ENCODE measurements at regions not wholly inside any gene's neighbourhood (a gene's known extent, or its start where the extent isn't known, plus 50 kb on each side); places are given as distances from the start of the nearest gene placed in this dataset.
"Not testable (repeated sequence)": the region's sequence is repeated elsewhere in the genome, so short reads cannot be mapped to it uniquely, and the experiment has no call there.

DNA sequence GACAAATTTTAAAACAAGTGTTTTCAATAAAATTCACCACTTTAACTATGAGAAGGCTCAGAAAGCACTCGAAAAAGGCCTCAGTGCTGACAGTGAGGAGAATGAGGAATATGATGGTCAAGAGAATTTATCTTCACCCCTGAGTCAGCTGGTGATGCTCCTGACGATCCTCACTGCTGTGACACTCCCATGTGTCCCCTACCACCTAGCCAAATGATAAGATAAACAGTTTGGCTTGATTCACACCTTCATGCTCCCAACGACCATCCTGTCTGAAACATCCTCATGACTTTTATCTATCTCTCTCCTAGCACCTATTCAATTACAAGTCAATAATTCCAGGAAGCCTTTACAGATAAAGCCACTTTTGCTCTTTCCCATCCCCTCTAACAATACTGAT is 66.0 kb upstream of the PDPR start:
- H3K4me1 ChIP-seq; H3K9me3 ChIP-seq; H3K27me3 ChIP-seq; H3K36me3 ChIP-seq; DNase-seq; H3K4me3 ChIP-seq; H3K27ac ChIP-seq; intact Hi-C loops (cut with DNase I; ENCODE audit: low total_unique reads): not testable (repeated sequence)
- 59 to 69% (median 63%) methylated on average over 3 of the region's 3 CpGs for WGBS, 5 donors

- H3K4me3 ChIP-seq; DNase-seq; H3K27me3 ChIP-seq; intact Hi-C loops (cut with DNase I; ENCODE audit: low total_unique reads); H3K36me3 ChIP-seq; H3K9me3 ChIP-seq: not testable (repeated sequence)
- 11 to 13% methylated on average over 1 of the region's 2 CpGs; no CpG with 5 or more reads in 3 of the 5 donors for WGBS, 5 donors
- Histone ChIP-seq H3K4me1 (peaks cover 17 to 70% (median 29%) of the 10 kb centered on the region in 4 donors), H3K27ac (peak overlapping the region in 3 of 5 donors; percentile 39 to 46 (median 41))
Observed at GRCh38 chr16:70058056-70058455, 56.1 kb upstream of the PDPR start.

- peak overlapping the region in 2 of 5 donors; percentile 34 to 35 for H3K27ac ChIP-seq
- H3K4me3 ChIP-seq; H3K36me3 ChIP-seq; DNase-seq; intact Hi-C loops (cut with DNase I; ENCODE audit: low total_unique reads); H3K9me3 ChIP-seq; H3K27me3 ChIP-seq: not testable (repeated sequence)
- WGBS, 5 donors, result 33 to 49% (median 42%) methylated on average over 3 of the region's 3 CpGs
- H3K4me1 ChIP-seq, result peaks cover 17 to 75% (median 35%) of the 10 kb centered on the region in 4 donors
Observed at GRCh38 chr16:70059429-70059828, 54.7 kb upstream of the PDPR start.

DNA sequence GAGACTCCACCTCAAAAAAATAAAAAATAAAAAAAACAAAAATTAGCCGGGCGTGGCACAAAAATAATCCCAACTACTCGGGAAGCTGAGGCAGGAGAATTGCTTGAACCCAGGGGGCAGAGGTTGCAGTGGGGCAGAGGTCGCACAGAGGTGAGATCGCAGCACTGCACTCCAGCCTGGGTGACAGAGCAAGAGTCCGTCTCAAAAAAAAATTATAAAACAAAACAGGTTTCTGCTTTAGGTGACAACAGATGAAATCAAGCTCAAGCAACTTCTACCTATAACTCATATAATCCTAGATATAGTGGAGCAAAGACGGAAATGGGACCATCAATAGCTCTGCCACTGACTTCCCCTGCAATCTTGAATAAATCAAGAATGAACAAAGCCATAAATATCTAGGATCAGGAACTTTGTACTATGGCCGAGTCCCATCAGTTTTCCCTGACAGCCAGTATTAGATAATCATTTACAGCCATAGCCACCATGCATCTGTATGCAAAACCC is 53.6 kb upstream of the PDPR start:
- H3K27me3 ChIP-seq; DNase-seq; intact Hi-C loops (cut with DNase I; ENCODE audit: low total_unique reads); H3K36me3 ChIP-seq; H3K9me3 ChIP-seq; H3K4me3 ChIP-seq: not testable (repeated sequence)
- H3K27ac ChIP-seq, result peak overlapping the region in 1 of 5 donors; percentile 35
- peaks cover 17 to 78% (median 38%) of the 10 kb centered on the region in 4 donors for H3K4me1 ChIP-seq
- 53 to 66% (median 55%) methylated on average over 8 of the region's 8 CpGs for WGBS, 5 donors

GRCh38 chr16:70061671-70062218 is 52.4 kb upstream of the PDPR start:
- WGBS, 5 donors, result 24 to 53% (median 41%) methylated on average over 6 to 7 of the region's 7 CpGs
- H3K9me3 ChIP-seq; H3K27me3 ChIP-seq; intact Hi-C loops (cut with DNase I; ENCODE audit: low total_unique reads); H3K36me3 ChIP-seq; DNase-seq; H3K4me3 ChIP-seq: not testable (repeated sequence)
- Histone ChIP-seq H3K27ac (peak overlapping the region; percentile 1 to 60 (median 44)), H3K4me1 (peaks cover 17 to 78% (median 40%) of the 10 kb centered on the region in 4 donors)

DNA sequence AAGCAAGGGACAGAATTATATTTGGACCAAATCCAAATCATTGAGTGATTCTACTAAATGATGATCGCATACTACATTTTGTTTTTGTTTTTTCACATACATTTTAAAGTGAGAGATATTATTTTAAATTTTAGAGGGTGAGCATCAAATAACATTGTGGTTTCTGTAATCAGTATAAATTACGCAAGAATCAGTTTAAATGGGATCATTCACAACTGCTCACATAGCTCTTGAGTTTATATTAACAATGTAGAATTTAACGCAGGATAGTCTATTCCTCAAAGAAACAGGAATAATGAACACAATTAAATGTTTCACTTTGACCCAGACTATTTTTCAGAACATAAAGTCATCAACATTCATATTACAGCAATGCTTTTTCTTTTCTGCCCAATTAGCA is 51.2 kb upstream of the PDPR start:
- H3K36me3 ChIP-seq; H3K27me3 ChIP-seq; H3K4me3 ChIP-seq; intact Hi-C loops (cut with DNase I; ENCODE audit: low total_unique reads); DNase-seq; H3K9me3 ChIP-seq: not testable (repeated sequence)
- H3K27ac ChIP-seq, result peak overlapping the region in 1 of 5 donors; percentile 14
- H3K4me1 ChIP-seq, result peaks cover 13 to 73% (median 39%) of the 10 kb centered on the region in 4 donors
- WGBS, 5 donors, result 37 to 47% (median 41%) methylated on average over 3 of the region's 3 CpGs

Small RNA genes lying in the stretch of these regions (small RNA-seq; reads per million reads assigned to genes)
- gene MIR1972-2, result 0 reads per million in 4 donors

Data from stomach (tissue), 8 donors.